SK-N-SH (cell line): ENCODE measurements at regions not wholly inside any gene's neighbourhood (a gene's known extent, or its start where the extent isn't known, plus 50 kb on each side); places are given as distances from the start of the nearest gene placed in this dataset.

Experiments
- CTCF ChIA-PET: fragments of 300-600, 350-600 bp; formaldehyde crosslinking; extraction: SDS; loops from one replicate; lab custom pipeline; 2021; lab: Yijun Ruan, JAX
- POLR2A ChIA-PET: fragments of 350-600 bp; sonication (Branson Sonifier 250); formaldehyde crosslinking; extraction: SDS; loops from one replicate; lab custom pipeline; 2020; ENCODE audit warnings: antibody characterized with exemption, inconsistent platforms; lab: Yijun Ruan, JAX
- DNase-seq: peaks from one replicate; pipeline ENCODE4 v3.0.0; 2012
- H2AFZ ChIP-seq: fragments of 200-600 bp; sonication (generic); 2 replicates; pipeline ENCODE4 v1.8.1; 2016; ENCODE audit warnings: antibody characterized with exemption, mild to moderate bottlenecking, low read depth
- H3F3A ChIP-seq: fragments of 200-600 bp; sonication (generic); replicated peaks from 2 replicates; pipeline ENCODE3; 2016; ENCODE audit warnings: antibody characterized with exemption, mild to moderate bottlenecking; ENCODE audit not compliant: insufficient read depth
- H3K27ac ChIP-seq, 2 experiments: fragments of 200-500 bp in 1 of 2; fragments of 200-600 bp in 1 of 2; sonication (Bioruptor generic) in 1 of 2; sonication (generic), shearing (Covaris generic) in 1 of 2; 2 replicates each; pipeline versions ENCODE4 v1.5.1 to v1.6.1; 2014 to 2016; ENCODE audit warnings: low read depth in 2 of 2, inconsistent platforms in 1 of 2, low read length in 1 of 2, mild to moderate bottlenecking in 1 of 2, mixed read lengths in 1 of 2
- H3K27me3 ChIP-seq: fragments of 200-600 bp; sonication (generic), shearing (Covaris generic); 2 replicates; pipeline ENCODE4 v1.6.1; 2016; ENCODE audit warnings: mixed run types; ENCODE audit not compliant: insufficient read depth
- H3K36me3 ChIP-seq, 2 experiments: fragments of 200-500 bp in 1 of 2; fragments of 200-600 bp in 1 of 2; sonication (Bioruptor generic) in 1 of 2; sonication (generic) in 1 of 2; replicated peaks in 1 of 2; 2 replicates each; pipeline versions ENCODE3 to v1.5.1; 2014 to 2016; ENCODE audit warnings: low read length in 1 of 2, mild to moderate bottlenecking in 1 of 2; ENCODE audit not compliant: insufficient read depth in 2 of 2, control insufficient read depth in 1 of 2
- H3K4me1 ChIP-seq, 2 experiments: fragments of 200-500 bp in 1 of 2; fragments of 200-600 bp in 1 of 2; sonication (Bioruptor generic) in 1 of 2; sonication (generic), shearing (Covaris generic) in 1 of 2; 2 replicates each; pipeline versions ENCODE4 v1.5.1 to v1.6.1; 2014 to 2016; ENCODE audit warnings: low read depth in 1 of 2, low read length in 1 of 2, mixed run types in 1 of 2; ENCODE audit not compliant: insufficient read depth in 2 of 2, control insufficient read depth in 1 of 2
- H3K4me2 ChIP-seq: fragments of 200-600 bp; sonication (generic), shearing (Covaris generic); 2 replicates; pipeline ENCODE4 v1.6.1; 2017; ENCODE audit warnings: mixed run types
- H3K4me3 ChIP-seq, 2 experiments: fragments of 200-500 bp in 1 of 2; fragments of 200-600 bp in 1 of 2; sonication (Bioruptor generic) in 1 of 2; sonication (generic), shearing (Covaris generic) in 1 of 2; 2 replicates each; pipeline versions ENCODE4 v1.5.1 to v1.8.1; 2014 to 2016; ENCODE audit warnings: low read depth in 2 of 2, inconsistent platforms in 1 of 2, low read length in 1 of 2, mild to moderate bottlenecking in 1 of 2, mixed read lengths in 1 of 2, moderate library complexity in 1 of 2
- H3K79me2 ChIP-seq: fragments of 200-600 bp; sonication (generic); 2 replicates; pipeline ENCODE4 v1.8.1; 2017; ENCODE audit warnings: mild to moderate bottlenecking; ENCODE audit not compliant: insufficient read depth
- H3K9ac ChIP-seq: fragments of 200-600 bp; sonication (generic); 2 replicates; pipeline ENCODE4 v1.6.1; 2017; ENCODE audit warnings: mixed run types
- H3K9me2 ChIP-seq: fragments of 200-600 bp; sonication (generic); 2 replicates; pipeline ENCODE4 v1.6.1; 2017; ENCODE audit warnings: mixed run types
- H3K9me3 ChIP-seq: fragments of 200-600 bp; sonication (generic); 2 replicates; pipeline ENCODE4 v1.6.1; 2017; ENCODE audit warnings: mixed run types, mild to moderate bottlenecking, moderate library complexity
- H4K20me1 ChIP-seq: fragments of 200-600 bp; sonication (generic); 2 replicates; pipeline ENCODE4 v1.6.1; 2017; ENCODE audit warnings: mild to moderate bottlenecking, mixed run types; ENCODE audit not compliant: insufficient read depth
- ELF1 ChIP-seq: IDR thresholded peaks from 2 replicates; pipeline ENCODE4 v1.4.0; 2012
- EP300 ChIP-seq, 2 experiments: IDR thresholded peaks; 2 replicates each; pipeline versions ENCODE4 v1.4.0 to v1.6.1; 2012; ENCODE audit warnings: borderline replicate concordance in 1 of 2, low read depth in 1 of 2, low read length in 1 of 2
- EZH2phosphoT487 ChIP-seq: fragments of 200-600 bp; sonication (generic); IDR thresholded peaks from 2 replicates; pipeline ENCODE4 v1.6.1; 2017; ENCODE audit warnings: low read depth, mixed run types, mild to moderate bottlenecking, antibody characterized with exemption, moderate library complexity, borderline replicate concordance
- FOXJ3 ChIP-seq: sonication (generic); formaldehyde crosslinking; IDR thresholded peaks from 2 replicates; pipeline ENCODE4 v1.5.1; 2020; ENCODE audit warnings: mild to moderate bottlenecking, missing genetic modification reagents
- FOXM1 ChIP-seq: IDR thresholded peaks from 2 replicates; pipeline ENCODE4 v1.4.0; 2012; ENCODE audit warnings: low read depth, mild to moderate bottlenecking
- GABPA ChIP-seq: IDR thresholded peaks from 2 replicates; pipeline ENCODE4 v1.4.0; 2012; ENCODE audit warnings: low read depth, mild to moderate bottlenecking
- GATA2 ChIP-seq: sonication (generic); formaldehyde crosslinking; IDR thresholded peaks from 2 replicates; pipeline ENCODE4 v1.5.0; 2020; ENCODE audit warnings: mild to moderate bottlenecking, missing genetic modification reagents
- MEF2A ChIP-seq: IDR thresholded peaks from 2 replicates; pipeline ENCODE4 v1.4.0; 2012; ENCODE audit warnings: low read depth, borderline replicate concordance
- MXI1 ChIP-seq: IDR thresholded peaks from 2 replicates; pipeline ENCODE4 v1.6.1; 2012; ENCODE audit warnings: mild to moderate bottlenecking, low read depth, low read length, improper control_type of control experiment
- NRF1 ChIP-seq: IDR thresholded peaks from 2 replicates; pipeline ENCODE4 v1.6.1; 2012; ENCODE audit warnings: low read depth, mild to moderate bottlenecking, low read length
- PBX3 ChIP-seq: IDR thresholded peaks from 2 replicates; pipeline ENCODE4; 2012
- POLR2AphosphoS5 ChIP-seq: IDR thresholded peaks from 2 replicates; pipeline ENCODE4 v1.6.1; 2012; ENCODE audit warnings: low read depth, low read length
- REST ChIP-seq: IDR thresholded peaks from 2 replicates; pipeline ENCODE4 v1.6.1; 2012; ENCODE audit warnings: mild to moderate bottlenecking, low read depth, low read length, moderate library complexity
- RXRA ChIP-seq: IDR thresholded peaks from 2 replicates; pipeline ENCODE4 v1.4.0; 2012; ENCODE audit warnings: low read depth, mild to moderate bottlenecking, borderline replicate concordance
- SIN3A ChIP-seq: IDR thresholded peaks from 2 replicates; pipeline ENCODE4 v1.6.1; 2012; ENCODE audit warnings: low read depth, mild to moderate bottlenecking, low read length, moderate library complexity, borderline replicate concordance
- TAF1 ChIP-seq: IDR thresholded peaks from 2 replicates; pipeline ENCODE4 v1.6.1; 2012; ENCODE audit warnings: low read depth, mild to moderate bottlenecking, low read length, moderate library complexity, borderline replicate concordance
- TEAD4 ChIP-seq: IDR thresholded peaks from 2 replicates; pipeline ENCODE4 v1.4.0; 2012; ENCODE audit warnings: mild to moderate bottlenecking, borderline replicate concordance; ENCODE audit not compliant: insufficient read depth
- USF1 ChIP-seq: IDR thresholded peaks from 2 replicates; pipeline ENCODE4 v1.4.0; 2012; ENCODE audit warnings: low read depth, borderline replicate concordance
- YY1 ChIP-seq: IDR thresholded peaks from 2 replicates; pipeline ENCODE4 v1.4.0; 2012; ENCODE audit warnings: low read depth, mild to moderate bottlenecking
- ZBTB33 ChIP-seq: IDR thresholded peaks from 2 replicates; pipeline ENCODE4 v1.4.0; 2012; ENCODE audit warnings: low read depth, borderline replicate concordance
- WGBS: methylation state at CpG from one replicate; pipeline ENCODE4 v1.1.6; 2017; ENCODE audit warnings: low lambda C conversion rate; 5-methylcytosine and 5-hydroxymethylcytosine counted together

- no peaks in the 10 kb centered on the region for H3K9me3 ChIP-seq
- ChIA-PET CTCF (interaction anchor here (1.1 to 6.2 kb wide), 2 partner anchors 7 to 31 kb away, joined by 3 to 34 read pairs; no protein-coding TSS in a partner anchor), POLR2A (no interaction called here)
- H3K36me3 ChIP-seq, result no peaks in the 10 kb centered on the region
- no peak overlapping the region for H2AFZ ChIP-seq
- H3K9me2 ChIP-seq, result no peaks in the 10 kb centered on the region
- H3K4me3 ChIP-seq, result no peak overlapping the region
- DNase-seq, result no peak
- H3K4me1 ChIP-seq, result no peaks in the 10 kb centered on the region; a peak in 1 of 4 replicates
- no peaks in the 10 kb centered on the region for H3F3A ChIP-seq
- H3K27ac ChIP-seq, result no peak overlapping the region
- H3K27me3 ChIP-seq, result no peaks in the 10 kb centered on the region
- H3K4me2 ChIP-seq, result no peak overlapping the region
- no peak overlapping the region for H3K9ac ChIP-seq
- 75% methylated on average over 2 of the region's 13 CpGs for WGBS
- H4K20me1 ChIP-seq, result no peaks in the 10 kb centered on the region
- TF ChIP-seq MEF2A (no peak), USF1 (no peak), REST (no peak), EP300 (IDR thresholded peaks at IDR 0.05; ENCODE audit: borderline replicate concordance in 1 of 2, low read depth in 1 of 2, low read length in 1 of 2) (no peak), YY1 (no peak), TAF1 (no peak), SIN3A (no peak), ELF1 (no peak), GATA2 (CRISPR knock-in tag) (no peak), TEAD4 (no peak), NRF1 (no peak), PBX3 (no peak), EZH2phosphoT487 (no peak), FOXM1 (no peak), POLR2AphosphoS5 (no peak), ZBTB33 (no peak), RXRA (no peak), GABPA (no peak), FOXJ3 (CRISPR knock-in tag) (no peak), MXI1 (no peak)
- H3K79me2 ChIP-seq, result no peaks in the 10 kb centered on the region
Observed at GRCh38 chr13:23952796-23953195, 55.5 kb upstream of the C1QTNF9B start.
